Osteoblast (primary cell): ENCODE measurements at regions not wholly inside any gene's neighbourhood (a gene's known extent, or its start where the extent isn't known, plus 50 kb on each side); places are given as distances from the start of the nearest gene placed in this dataset.

Experiments used
- DNase-seq: peaks from one replicate; pipeline ENCODE4 v3.0.0; 2011; ENCODE audit warnings: low spot score, mixed read lengths; ENCODE audit not compliant: insufficient read length; ENCODE audit errors: missing footprints
- H2AFZ ChIP-seq: 2 replicates; pipeline ENCODE4 v1.6.0; 2011; ENCODE audit warnings: mild to moderate bottlenecking, low read length
- H3K27ac ChIP-seq: 2 replicates; pipeline ENCODE4 v1.5.1; 2011; ENCODE audit warnings: mild to moderate bottlenecking, low read depth, low read length, moderate library complexity
- H3K27me3 ChIP-seq: 2 replicates; pipeline ENCODE4 v1.6.0; 2012; ENCODE audit warnings: mild to moderate bottlenecking, control low read depth, inconsistent platforms, low read length, moderate library complexity; ENCODE audit not compliant: insufficient read depth
- H3K36me3 ChIP-seq: 2 replicates; pipeline ENCODE4 v1.5.1; 2011; ENCODE audit warnings: mild to moderate bottlenecking, low read length, control low read depth, moderate library complexity; ENCODE audit not compliant: insufficient read depth
- H3K4me1 ChIP-seq: 2 replicates; pipeline ENCODE4 v1.5.1; 2011; ENCODE audit warnings: mild to moderate bottlenecking, low read length, control low read depth, moderate library complexity; ENCODE audit not compliant: insufficient read depth
- H3K4me2 ChIP-seq: 2 replicates; pipeline ENCODE4 v1.6.0; 2011; ENCODE audit warnings: mild to moderate bottlenecking, low read length; ENCODE audit not compliant: insufficient read depth
- H3K4me3 ChIP-seq: fragments of 200-600 bp; sonication (generic); 3 replicates; pipeline ENCODE4 v1.5.1; 2012; ENCODE audit warnings: mild to moderate bottlenecking, low read length, inconsistent platforms; ENCODE audit not compliant: insufficient read depth
- H3K79me2 ChIP-seq: 2 replicates; pipeline ENCODE4 v1.6.0; 2012; ENCODE audit warnings: mild to moderate bottlenecking, low read length, control low read depth, inconsistent platforms; ENCODE audit not compliant: insufficient read depth
- H3K9me3 ChIP-seq: 2 replicates; pipeline ENCODE4 v1.5.1; 2011; ENCODE audit warnings: low read depth, low read length, control low read depth
- H4K20me1 ChIP-seq: 2 replicates; pipeline ENCODE4 v1.6.0; 2012; ENCODE audit warnings: mild to moderate bottlenecking, low read length, control low read depth; ENCODE audit not compliant: insufficient read depth
- TF ChIP-seq, protein P1 (sequence below): IDR thresholded peaks from 2 replicates; pipeline ENCODE4 v1.5.1; 2011; ENCODE audit warnings: mild to moderate bottlenecking, low read depth, low read length, moderate library complexity; ENCODE audit errors: extremely low read depth

DNA sequence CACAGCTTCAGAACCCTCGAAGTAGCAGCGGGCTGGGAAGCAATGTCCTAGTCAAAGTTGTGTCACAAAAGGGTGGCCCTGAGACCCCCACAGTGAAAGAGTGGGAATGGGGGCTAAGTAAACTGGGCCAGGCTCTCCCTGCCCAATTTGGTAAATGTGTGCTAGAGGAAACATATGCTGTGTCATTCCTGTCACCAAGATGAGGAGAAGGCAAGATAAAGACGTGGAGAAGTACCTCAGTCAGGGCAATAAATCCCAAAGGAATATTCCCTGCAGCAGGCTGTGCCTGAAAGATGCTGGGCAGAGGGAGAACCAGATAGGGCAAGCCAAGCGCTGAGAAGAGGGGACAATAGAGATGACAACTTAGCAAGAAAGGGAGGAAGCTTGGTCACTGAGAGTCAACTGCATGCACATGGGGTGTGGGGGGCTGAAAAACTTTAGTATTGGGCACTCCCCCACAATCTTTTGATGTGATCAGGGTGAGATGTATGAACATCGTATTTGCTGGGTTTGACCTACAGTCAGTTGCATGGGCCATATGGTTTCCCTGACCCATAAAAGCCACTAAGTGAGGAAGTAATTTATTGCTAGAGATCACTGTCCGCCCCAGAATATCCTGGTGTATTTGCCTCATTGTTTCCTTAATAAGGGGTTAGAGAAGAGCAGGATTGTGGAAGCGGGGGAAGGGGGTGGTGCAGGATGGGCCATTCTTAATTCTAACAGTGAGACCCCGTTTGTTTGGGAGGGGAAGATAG lies 49.9 kb upstream of the CXCR4 start:
- no peaks in the 10 kb centered on the region for H3K4me1 ChIP-seq
- no peaks in the 10 kb centered on the region for H3K36me3 ChIP-seq
- H3K9me3 ChIP-seq: no peaks in the 10 kb centered on the region
- H3K4me2 ChIP-seq: no peak overlapping the region
- no peak overlapping the region for H3K27ac ChIP-seq
- H3K27me3 ChIP-seq: no peaks in the 10 kb centered on the region
- TF ChIP-seq, protein P1, sequence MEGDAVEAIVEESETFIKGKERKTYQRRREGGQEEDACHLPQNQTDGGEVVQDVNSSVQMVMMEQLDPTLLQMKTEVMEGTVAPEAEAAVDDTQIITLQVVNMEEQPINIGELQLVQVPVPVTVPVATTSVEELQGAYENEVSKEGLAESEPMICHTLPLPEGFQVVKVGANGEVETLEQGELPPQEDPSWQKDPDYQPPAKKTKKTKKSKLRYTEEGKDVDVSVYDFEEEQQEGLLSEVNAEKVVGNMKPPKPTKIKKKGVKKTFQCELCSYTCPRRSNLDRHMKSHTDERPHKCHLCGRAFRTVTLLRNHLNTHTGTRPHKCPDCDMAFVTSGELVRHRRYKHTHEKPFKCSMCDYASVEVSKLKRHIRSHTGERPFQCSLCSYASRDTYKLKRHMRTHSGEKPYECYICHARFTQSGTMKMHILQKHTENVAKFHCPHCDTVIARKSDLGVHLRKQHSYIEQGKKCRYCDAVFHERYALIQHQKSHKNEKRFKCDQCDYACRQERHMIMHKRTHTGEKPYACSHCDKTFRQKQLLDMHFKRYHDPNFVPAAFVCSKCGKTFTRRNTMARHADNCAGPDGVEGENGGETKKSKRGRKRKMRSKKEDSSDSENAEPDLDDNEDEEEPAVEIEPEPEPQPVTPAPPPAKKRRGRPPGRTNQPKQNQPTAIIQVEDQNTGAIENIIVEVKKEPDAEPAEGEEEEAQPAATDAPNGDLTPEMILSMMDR: no peak
- no peaks in the 10 kb centered on the region for H4K20me1 ChIP-seq
- no peak for DNase-seq
- H3K4me3 ChIP-seq: no peak overlapping the region
- H3K79me2 ChIP-seq: no peaks in the 10 kb centered on the region
- no peak overlapping the region for H2AFZ ChIP-seq
